ENCODE measurements at regions not wholly inside any gene's neighbourhood (a gene's known extent, or its start where the extent isn't known, plus 50 kb on each side); places are given as distances from the start of the nearest gene placed in this dataset.
"Not testable (repeated sequence)": the region's sequence is repeated elsewhere in the genome, so short reads cannot be mapped to it uniquely, and the experiment has no call there.

DNA sequence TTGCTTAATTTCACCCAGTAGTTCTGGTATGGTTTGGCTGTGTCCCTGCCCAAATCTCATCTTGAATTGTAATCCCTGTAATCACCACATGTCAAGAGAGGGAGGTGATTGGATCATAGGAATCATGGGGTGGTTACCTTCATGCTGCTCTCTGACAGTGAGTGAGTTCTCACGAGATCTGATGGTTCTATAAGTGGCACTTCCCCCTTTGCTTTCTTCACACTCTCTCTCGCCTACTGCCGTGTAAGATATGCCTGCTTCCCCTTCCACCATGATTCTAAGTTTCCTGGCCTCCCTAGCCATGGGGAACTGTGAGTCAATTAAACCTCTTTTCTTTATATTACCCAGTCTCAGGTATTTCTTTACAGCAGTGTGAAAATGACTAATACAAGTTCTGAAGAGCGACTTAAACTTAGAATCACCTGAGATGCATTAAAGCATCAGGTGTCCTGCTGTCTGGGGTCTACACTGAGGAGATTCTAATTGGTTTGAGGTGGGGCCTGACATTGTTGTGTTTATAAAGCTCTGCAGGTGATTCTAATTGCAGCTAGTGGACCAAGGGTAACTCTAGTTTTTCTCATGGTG lies 82.1 kb upstream of the DTNBP1 start:
- H3K4me3 Mint-ChIP-seq, result no peak overlapping the region
- H3K4me1 Mint-ChIP-seq, result no peaks in the 10 kb centered on the region
- POLR2A ChIA-PET, result no interaction called here
- no peak overlapping the region for H3K27ac Mint-ChIP-seq
- H3K36me3 Mint-ChIP-seq (ENCODE audit: low read depth), result peaks cover 2% of the 10 kb centered on the region
- CTCF ChIA-PET, result no interaction called here
- no peaks in the 10 kb centered on the region for H3K27me3 Mint-ChIP-seq
- no peak for DNase-seq
- H3K9me3 Mint-ChIP-seq, result no peaks in the 10 kb centered on the region

DNA sequence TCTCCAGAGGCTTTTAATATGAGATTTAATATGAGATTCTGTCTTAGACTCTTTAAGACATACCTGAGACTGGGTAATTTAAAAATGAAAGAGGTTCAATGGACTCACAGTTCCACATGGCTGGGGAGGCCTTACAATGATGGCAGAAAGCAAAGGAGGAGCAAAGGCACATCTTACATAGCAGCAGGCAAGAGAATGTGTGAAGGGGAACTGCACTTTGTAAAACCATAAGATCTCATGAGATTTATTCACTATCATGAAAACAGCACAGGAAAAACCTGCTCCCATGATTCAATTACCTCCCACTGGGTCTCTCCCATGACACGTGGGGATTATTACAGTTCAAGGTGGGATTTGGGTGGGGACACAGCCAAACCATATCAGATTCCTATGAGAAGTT lies 79.2 kb upstream of the DTNBP1 start:
- H3K9me3 Mint-ChIP-seq; DNase-seq; H3K4me1 Mint-ChIP-seq; H3K27me3 Mint-ChIP-seq; H3K4me3 Mint-ChIP-seq; H3K27ac Mint-ChIP-seq; CTCF ChIA-PET; H3K36me3 Mint-ChIP-seq (ENCODE audit: low read depth); POLR2A ChIA-PET: not testable (repeated sequence)

DNA sequence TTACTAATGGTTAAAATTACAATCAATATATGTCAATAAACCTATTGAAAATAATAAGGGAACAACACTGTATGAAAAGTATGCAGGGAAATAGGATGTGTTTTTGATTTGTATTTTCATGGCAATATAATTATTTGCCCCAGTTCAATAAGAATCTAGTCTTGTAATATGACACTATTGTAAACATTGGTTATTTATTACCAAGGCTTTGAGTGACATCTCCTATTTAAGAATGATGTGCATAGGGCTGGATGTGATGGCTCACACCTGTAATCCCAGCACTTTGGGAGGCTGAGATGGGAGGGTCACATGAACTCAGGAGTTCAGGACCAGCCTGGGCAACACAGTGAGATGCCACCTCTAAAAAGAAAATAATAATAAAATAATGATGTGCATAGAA lies 78.6 kb upstream of the DTNBP1 start:
- Mint-ChIP-seq H3K27me3 (no peaks in the 10 kb centered on the region), H3K9me3 (peaks cover 3% of the 10 kb centered on the region), H3K4me1 (peaks cover 2% of the 10 kb centered on the region), H3K4me3 (no peak overlapping the region), H3K36me3 (ENCODE audit: low read depth) (peaks cover 2% of the 10 kb centered on the region), H3K27ac (no peak overlapping the region)
- POLR2A ChIA-PET, result no interaction called here
- DNase-seq, result no peak
- CTCF ChIA-PET, result no interaction called here

- no peaks in the 10 kb centered on the region for H3K27me3 Mint-ChIP-seq
- H3K9me3 Mint-ChIP-seq, result peaks cover 3% of the 10 kb centered on the region
- no peak overlapping the region for H3K4me3 Mint-ChIP-seq
- H3K27ac Mint-ChIP-seq, result no peak overlapping the region
- DNase-seq, result no peak
- POLR2A ChIA-PET, result no interaction called here
- H3K36me3 Mint-ChIP-seq (ENCODE audit: low read depth), result peaks cover 2% of the 10 kb centered on the region
- CTCF ChIA-PET, result no interaction called here
- peaks cover 12% of the 10 kb centered on the region for H3K4me1 Mint-ChIP-seq
Observed at GRCh38 chr6:15739867-15740266, 77.0 kb upstream of the DTNBP1 start.

DNA sequence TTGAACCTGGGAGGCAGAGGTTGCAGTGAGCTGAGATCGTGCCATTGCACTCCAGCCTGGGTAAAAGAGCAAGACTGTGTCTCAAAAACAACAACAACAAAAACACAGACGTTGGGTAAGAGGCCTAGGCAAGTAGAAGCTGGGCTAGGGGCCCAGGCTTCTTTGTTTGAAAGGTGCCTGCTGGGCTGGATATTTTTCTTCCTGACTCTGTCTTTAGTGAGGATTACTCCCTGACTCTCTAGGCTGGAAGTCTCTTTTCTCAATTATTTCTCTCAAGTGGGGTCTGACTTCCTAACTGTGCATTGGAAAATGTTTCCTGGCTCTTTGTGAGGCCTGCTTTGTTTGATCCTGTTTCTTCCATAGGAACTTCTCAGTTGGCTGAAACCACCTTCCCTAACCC lies 76.5 kb upstream of the DTNBP1 start:
- no peak overlapping the region for H3K4me3 Mint-ChIP-seq
- H3K27me3 Mint-ChIP-seq, result no peaks in the 10 kb centered on the region
- peaks cover 3% of the 10 kb centered on the region for H3K9me3 Mint-ChIP-seq
- POLR2A ChIA-PET, result no interaction called here
- no peak for DNase-seq
- peaks cover 12% of the 10 kb centered on the region for H3K4me1 Mint-ChIP-seq
- CTCF ChIA-PET, result no interaction called here
- H3K36me3 Mint-ChIP-seq (ENCODE audit: low read depth), result peaks cover 2% of the 10 kb centered on the region
- no peak overlapping the region for H3K27ac Mint-ChIP-seq

DNA sequence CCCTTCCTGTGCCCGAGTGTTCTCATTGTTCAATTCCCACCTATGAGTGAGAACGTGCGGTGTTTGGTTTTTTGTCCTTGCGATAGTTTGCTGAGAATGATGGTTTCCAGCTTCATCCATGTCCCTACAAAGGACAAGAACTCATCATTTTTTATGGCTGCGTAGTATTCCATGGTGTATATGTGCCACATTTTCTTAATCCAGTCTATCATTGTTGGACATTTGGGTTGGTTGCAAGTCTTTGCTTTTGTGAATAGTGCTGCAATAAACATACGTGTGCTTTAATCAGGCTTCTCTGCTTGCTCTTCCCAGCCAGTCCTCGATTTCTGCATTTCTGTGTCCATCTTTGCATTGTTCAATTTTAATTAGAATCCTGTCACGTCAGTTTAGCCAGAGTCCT lies 75.4 kb upstream of the DTNBP1 start:
- POLR2A ChIA-PET; DNase-seq; H3K4me3 Mint-ChIP-seq; H3K36me3 Mint-ChIP-seq (ENCODE audit: low read depth); H3K27ac Mint-ChIP-seq; CTCF ChIA-PET; H3K27me3 Mint-ChIP-seq; H3K9me3 Mint-ChIP-seq: not testable (repeated sequence)
- peaks cover 15% of the 10 kb centered on the region for H3K4me1 Mint-ChIP-seq

DNA sequence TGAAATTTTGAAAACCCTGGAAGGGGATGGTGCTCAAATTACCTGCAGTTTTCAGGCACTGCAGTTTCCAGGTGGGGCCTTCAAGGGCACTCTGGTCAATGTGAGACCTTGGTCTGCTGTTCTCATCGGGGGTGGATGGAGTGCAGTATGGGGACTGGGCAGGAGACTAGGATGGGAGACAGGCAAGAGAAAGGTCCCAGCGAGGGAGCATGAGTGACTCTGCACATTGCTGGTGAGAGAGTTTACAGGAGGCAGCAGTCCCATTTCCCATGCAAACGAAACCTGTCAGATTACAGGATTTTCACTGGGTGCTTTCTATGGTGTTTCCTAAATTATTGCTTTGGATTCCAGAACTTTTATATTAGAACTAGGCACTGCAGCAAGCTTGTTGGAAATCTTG lies 73.5 kb upstream of the DTNBP1 start:
- no peaks in the 10 kb centered on the region for H3K27me3 Mint-ChIP-seq
- POLR2A ChIA-PET, result no interaction called here
- H3K36me3 Mint-ChIP-seq (ENCODE audit: low read depth), result no peaks in the 10 kb centered on the region
- CTCF ChIA-PET, result interaction anchor here (0.6 to 0.8 kb wide), 2 partner anchors 11 to 155 kb away, joined by 3 to 4 read pairs; no protein-coding TSS in a partner anchor
- H3K27ac Mint-ChIP-seq, result no peak overlapping the region
- no peak for DNase-seq
- peaks cover 3% of the 10 kb centered on the region for H3K9me3 Mint-ChIP-seq
- H3K4me3 Mint-ChIP-seq, result no peak overlapping the region
- peaks cover 15% of the 10 kb centered on the region for H3K4me1 Mint-ChIP-seq

DNA sequence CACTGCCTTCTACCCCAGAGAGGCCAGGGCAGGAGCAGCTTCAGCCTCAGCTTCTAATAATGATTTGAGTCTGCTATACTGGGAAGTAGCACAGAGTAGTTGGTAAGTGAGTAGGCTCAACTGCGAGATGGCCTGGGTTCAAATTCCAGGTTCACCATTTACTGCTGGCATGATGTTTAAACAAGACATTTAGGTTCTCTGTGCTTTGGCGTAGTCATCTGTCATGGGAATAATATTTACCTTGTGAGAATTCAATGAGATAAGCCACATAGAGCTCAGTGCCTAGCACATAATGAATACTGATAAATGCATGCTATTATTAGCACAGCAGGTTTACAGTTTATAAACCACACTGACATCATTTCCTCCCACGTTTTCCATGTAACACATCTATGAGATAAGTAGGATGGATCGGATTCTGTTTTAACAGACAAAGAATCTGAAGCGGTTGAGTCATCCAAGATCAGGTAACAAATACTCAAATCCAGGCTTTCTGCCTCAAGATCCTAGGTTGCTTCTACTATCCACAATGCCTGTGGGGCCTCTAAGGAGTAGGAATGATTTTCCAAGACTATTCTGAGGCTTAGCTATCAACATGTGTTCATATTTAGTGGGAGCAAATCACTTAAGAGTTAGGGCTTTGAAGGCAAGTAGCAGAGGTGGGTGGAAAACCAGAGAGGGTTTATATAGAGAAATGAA lies 72.9 kb upstream of the DTNBP1 start:
- no peak for DNase-seq
- Mint-ChIP-seq H3K36me3 (ENCODE audit: low read depth) (no peaks in the 10 kb centered on the region), H3K4me3 (no peak overlapping the region), H3K27ac (no peak overlapping the region), H3K27me3 (no peaks in the 10 kb centered on the region), H3K4me1 (peaks cover 15% of the 10 kb centered on the region), H3K9me3 (peaks cover 3% of the 10 kb centered on the region)
- ChIA-PET POLR2A (no interaction called here), CTCF (interaction anchor here (0.6 to 0.8 kb wide), 2 partner anchors 11 to 154 kb away, joined by 3 to 4 read pairs; no protein-coding TSS in a partner anchor)

DNA sequence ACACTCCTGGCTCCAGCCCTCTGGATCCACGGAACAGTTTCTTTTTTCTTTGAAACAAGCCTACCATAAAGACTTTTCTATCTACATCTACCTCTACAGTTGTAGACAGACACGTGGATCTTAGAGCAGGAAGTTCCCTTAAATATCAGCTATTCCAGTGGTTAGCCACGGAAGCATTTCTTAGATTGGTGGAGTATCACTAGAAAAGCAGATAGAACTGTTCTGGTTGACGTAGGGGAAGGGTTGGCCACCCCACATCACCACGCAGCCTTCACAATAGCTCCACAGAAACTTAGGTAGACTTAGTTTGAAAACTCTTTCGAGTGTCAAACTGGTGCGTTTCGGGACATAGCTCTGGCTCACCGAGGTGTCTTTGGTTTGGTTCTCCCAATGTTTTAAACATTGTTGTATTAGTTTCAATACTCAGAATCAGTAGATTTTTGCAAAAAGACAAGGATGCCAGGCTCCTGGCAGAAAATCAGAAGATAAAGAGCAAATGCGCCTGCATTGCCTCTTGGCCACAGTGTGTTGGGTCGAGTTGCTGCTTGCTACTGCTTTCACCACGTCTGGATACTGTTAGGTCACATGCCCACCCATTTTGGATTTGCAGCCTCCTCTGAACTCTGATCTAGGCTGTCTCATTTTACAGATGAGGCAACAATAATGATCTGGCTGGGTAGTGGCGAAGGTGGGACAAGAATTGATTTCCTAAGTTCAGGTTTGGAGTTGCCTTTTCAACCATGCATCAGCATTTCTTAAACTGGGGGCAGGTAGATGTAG lies 71.5 kb upstream of the DTNBP1 start:
- no peak for DNase-seq
- H3K27me3 Mint-ChIP-seq, result no peaks in the 10 kb centered on the region
- peaks cover 3% of the 10 kb centered on the region for H3K9me3 Mint-ChIP-seq
- ChIA-PET CTCF (interaction anchor here (1.0 kb wide), 1 partner anchor 10 kb away, joined by 3 read pairs; no protein-coding TSS in a partner anchor), POLR2A (no interaction called here)
- H3K36me3 Mint-ChIP-seq (ENCODE audit: low read depth), result no peaks in the 10 kb centered on the region
- H3K4me3 Mint-ChIP-seq, result no peak overlapping the region
- H3K27ac Mint-ChIP-seq, result no peak overlapping the region
- H3K4me1 Mint-ChIP-seq, result peaks cover 15% of the 10 kb centered on the region

- ChIA-PET CTCF (no interaction called here), POLR2A (no interaction called here)
- no peak overlapping the region for H3K27ac Mint-ChIP-seq
- no peaks in the 10 kb centered on the region for H3K36me3 Mint-ChIP-seq (ENCODE audit: low read depth)
- DNase-seq, result no peak
- H3K9me3 Mint-ChIP-seq, result no peaks in the 10 kb centered on the region
- H3K4me3 Mint-ChIP-seq, result no peak overlapping the region
- peaks cover 8% of the 10 kb centered on the region for H3K4me1 Mint-ChIP-seq
- H3K27me3 Mint-ChIP-seq, result no peaks in the 10 kb centered on the region
Observed at GRCh38 chr6:15730922-15731321, 68.1 kb upstream of the DTNBP1 start.

- no peaks in the 10 kb centered on the region for H3K9me3 Mint-ChIP-seq
- H3K27ac Mint-ChIP-seq, result no peak overlapping the region
- no peaks in the 10 kb centered on the region for H3K27me3 Mint-ChIP-seq
- no peak for DNase-seq
- H3K4me1 Mint-ChIP-seq, result peaks cover 4% of the 10 kb centered on the region
- H3K4me3 Mint-ChIP-seq, result no peak overlapping the region
- H3K36me3 Mint-ChIP-seq (ENCODE audit: low read depth), result no peaks in the 10 kb centered on the region
- POLR2A ChIA-PET, result no interaction called here
- CTCF ChIA-PET, result no interaction called here
Observed at GRCh38 chr6:15730442-15730841, 67.6 kb upstream of the DTNBP1 start.

DNA sequence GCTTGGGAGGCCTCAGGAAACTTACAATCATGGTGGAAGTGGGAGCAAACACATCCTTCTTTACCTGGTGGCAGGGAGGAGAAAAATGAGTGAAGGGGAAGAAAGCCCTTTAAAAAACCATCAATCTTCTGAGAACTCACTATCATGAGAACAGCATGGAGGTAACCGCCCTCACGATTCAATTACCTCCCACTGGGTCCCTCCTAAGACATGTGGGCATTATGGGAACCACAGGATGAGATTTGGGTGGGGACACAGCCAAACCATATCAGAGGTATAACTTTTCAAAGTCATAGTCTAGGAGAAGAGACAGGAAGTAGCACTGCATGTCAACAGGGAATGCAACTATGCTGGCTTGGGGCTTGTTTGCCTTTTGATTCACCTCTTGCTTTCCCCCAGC lies 59.9 kb upstream of the DTNBP1 start:
- Mint-ChIP-seq H3K9me3 (no peaks in the 10 kb centered on the region), H3K27me3 (peaks cover 2% of the 10 kb centered on the region), H3K36me3 (ENCODE audit: low read depth) (no peaks in the 10 kb centered on the region), H3K27ac (no peak overlapping the region), H3K4me3 (no peak overlapping the region), H3K4me1 (no peaks in the 10 kb centered on the region)
- ChIA-PET CTCF (no interaction called here), POLR2A (no interaction called here)
- no peak for DNase-seq

DNA sequence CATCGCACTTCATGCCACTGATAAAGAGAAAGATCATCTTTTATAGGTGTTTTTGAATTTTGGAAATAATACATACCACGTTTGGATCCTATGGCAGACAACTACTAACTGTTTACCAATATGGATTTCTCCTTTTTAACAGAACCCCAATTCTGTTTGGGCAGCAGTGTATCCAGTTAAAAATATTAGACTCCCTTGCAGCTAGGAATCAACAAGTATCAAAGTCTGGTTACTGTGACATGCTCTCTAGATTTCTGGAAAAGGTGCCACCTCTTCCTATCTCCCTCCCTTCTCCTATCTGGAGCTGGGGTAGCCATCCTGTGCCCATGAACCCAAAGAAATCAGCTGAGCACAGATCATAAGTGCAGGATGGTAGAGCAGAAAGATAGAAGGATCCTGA lies 54.1 kb upstream of the DTNBP1 start:
- Mint-ChIP-seq H3K9me3 (peaks cover 12% of the 10 kb centered on the region), H3K4me3 (no peak overlapping the region), H3K27me3 (peaks cover 1% of the 10 kb centered on the region), H3K4me1 (peaks cover 5% of the 10 kb centered on the region), H3K36me3 (ENCODE audit: low read depth) (no peaks in the 10 kb centered on the region), H3K27ac (no peak overlapping the region)
- ChIA-PET CTCF (no interaction called here), POLR2A (no interaction called here)
- no peak for DNase-seq
